Endothelial cell of umbilical vein (primary cell): ENCODE measurements at regions not wholly inside any gene's neighbourhood (a gene's known extent, or its start where the extent isn't known, plus 50 kb on each side); places are given as distances from the start of the nearest gene placed in this dataset.

Source experiments
- BruUV-seq: library from RNA; stranded (reverse); fragments of 400-500 nt; replicated peaks from 2 replicates; lab custom pipeline; 2021; lab: Mats Ljungman, UMichigan
- CTCF ChIA-PET: fragments of 300-600, 350-600 bp; sonication (Branson Sonifier 250); formaldehyde crosslinking; loops from one replicate; lab custom pipeline; 2021; ENCODE audit warnings: antibody characterized with exemption, inconsistent platforms; lab: Charles Lee
- POLR2A ChIA-PET: fragments of 300-600, 350-600 bp; sonication (Branson Sonifier 250); formaldehyde crosslinking; loops from one replicate; lab custom pipeline; 2021; ENCODE audit warnings: antibody characterized with exemption, inconsistent platforms; lab: Charles Lee
- DNase-seq: peaks from one replicate; pipeline ENCODE4 v3.0.0-alpha.2; 2011; ENCODE audit warnings: low read depth, low spot score
- FAIRE-seq: peaks from 2 replicates; lab custom pipeline; 2011; peaks lifted over from hg19 to GRCh38; lab: Jason Lieb, UNC
- H2AFZ ChIP-seq: 2 replicates; pipeline ENCODE4 v1.6.0; 2012; ENCODE audit warnings: low read depth, low read length, control low read depth, inconsistent platforms
- H3K27ac ChIP-seq: 2 replicates; pipeline ENCODE4 v1.5.1; 2011; ENCODE audit warnings: low read depth, mild to moderate bottlenecking, control low read depth, low read length, moderate library complexity; ENCODE audit not compliant: insufficient read depth
- H3K27me3 ChIP-seq, 2 experiments: 2 replicates each; pipeline versions ENCODE4 v1.6.0 to v1.6.1; 2011; ENCODE audit warnings: low read length in 2 of 2, mixed read lengths in 1 of 2; ENCODE audit not compliant: control insufficient read depth in 2 of 2, insufficient read depth in 2 of 2
- H3K36me3 ChIP-seq, 2 experiments: 2 replicates in 1 of 2; 3 replicates in 1 of 2; pipeline ENCODE4 v1.5.1; 2011; ENCODE audit warnings: low read length in 2 of 2, mild to moderate bottlenecking in 1 of 2, moderate library complexity in 1 of 2; ENCODE audit not compliant: control insufficient read depth in 2 of 2, insufficient read depth in 2 of 2; ENCODE audit errors: extremely low read depth in 1 of 2
- H3K4me1 ChIP-seq: 3 replicates; pipeline ENCODE4 v1.5.1; 2011; ENCODE audit warnings: mild to moderate bottlenecking, low read length; ENCODE audit not compliant: control insufficient read depth, insufficient read depth; ENCODE audit errors: extremely low read depth
- H3K4me2 ChIP-seq: 2 replicates; pipeline ENCODE4 v1.6.1; 2011; ENCODE audit warnings: low read length, control low read depth, mixed read lengths; ENCODE audit not compliant: insufficient read depth
- H3K4me3 ChIP-seq, 3 experiments: fragments of 200-600 bp in 1 of 3; sonication (generic), shearing (Covaris generic) in 1 of 3; replicated peaks in 1 of 3; 2 replicates each; pipeline ENCODE4 v1.5.1; 2011 to 2016; ENCODE audit warnings: control low read depth in 3 of 3, low read length in 3 of 3, mild to moderate bottlenecking in 2 of 3, inconsistent platforms in 1 of 3, low read depth in 1 of 3, moderate library complexity in 1 of 3; ENCODE audit not compliant: insufficient read depth in 1 of 3
- H3K79me2 ChIP-seq: 2 replicates; pipeline ENCODE4 v1.6.0; 2012; ENCODE audit warnings: low read length, inconsistent platforms; ENCODE audit not compliant: control insufficient read depth, insufficient read depth
- H3K9ac ChIP-seq: replicated peaks from 2 replicates; pipeline ENCODE3; 2011; ENCODE audit warnings: low read length, control low read depth; ENCODE audit not compliant: insufficient read depth; ENCODE audit errors: extremely low read depth
- H3K9me1 ChIP-seq: replicated peaks from 3 replicates; pipeline ENCODE4 v1.6.0; 2011; ENCODE audit warnings: mild to moderate bottlenecking, low read length; ENCODE audit not compliant: control insufficient read depth, insufficient read depth; ENCODE audit errors: extremely low read depth
- H3K9me3 ChIP-seq: replicated peaks from 2 replicates; pipeline ENCODE4 v1.5.1; 2012; ENCODE audit warnings: low read length, inconsistent platforms; ENCODE audit not compliant: control insufficient read depth, insufficient read depth
- H4K20me1 ChIP-seq: replicated peaks from 2 replicates; pipeline ENCODE3; 2011; ENCODE audit warnings: mild to moderate bottlenecking, low read length; ENCODE audit not compliant: control insufficient read depth, insufficient read depth; ENCODE audit errors: extremely low read depth
- CTCF ChIP-seq, 2 donors: IDR thresholded peaks; 1 replicate in 1 of 2; 2 replicates in 1 of 2; pipeline ENCODE4 v1.5.1; 2011; ENCODE audit warnings: low read length in 2 of 2, mild to moderate bottlenecking in 2 of 2, moderate library complexity in 2 of 2, control low read depth in 1 of 2, inconsistent platforms in 1 of 2, low read depth in 1 of 2; ENCODE audit not compliant: insufficient read depth in 1 of 2; ENCODE audit errors: extremely low read depth in 1 of 2
- EZH2 ChIP-seq: IDR thresholded peaks from 2 replicates; pipeline ENCODE4 v1.6.1; 2012; ENCODE audit warnings: borderline replicate concordance, low read depth, mild to moderate bottlenecking, moderate library complexity, low read length, inconsistent platforms; ENCODE audit not compliant: severe bottlenecking
- FOS ChIP-seq: IDR thresholded peaks from 2 replicates; pipeline ENCODE4 v1.6.1; 2011; ENCODE audit warnings: mild to moderate bottlenecking, low read length, moderate library complexity, borderline replicate concordance; ENCODE audit not compliant: insufficient read depth
- GATA2 ChIP-seq: IDR thresholded peaks from 2 replicates; pipeline ENCODE4 v1.7.0; 2011; ENCODE audit warnings: low read depth, mild to moderate bottlenecking, moderate library complexity, mixed read lengths, low read length; ENCODE audit not compliant: insufficient read length, insufficient read depth
- JUN ChIP-seq: IDR thresholded peaks from 2 replicates; pipeline ENCODE4 v1.6.1; 2011; ENCODE audit warnings: borderline replicate concordance, low read depth; ENCODE audit not compliant: insufficient read length, insufficient read depth
- MYC ChIP-seq: IDR thresholded peaks from one replicate; pipeline ENCODE4 v1.6.1; 2011; ENCODE audit warnings: mild to moderate bottlenecking, low read depth, low read length
- POLR2A ChIP-seq: IDR thresholded peaks from 2 replicates; pipeline ENCODE4 v1.6.1; 2012; ENCODE audit warnings: low read depth, mild to moderate bottlenecking, control low read depth, low read length
- POLR2AphosphoS5 ChIP-seq: IDR thresholded peaks from 2 replicates; pipeline ENCODE4 v1.6.1; 2012; ENCODE audit warnings: low read depth, mild to moderate bottlenecking, control low read depth, low read length, moderate library complexity; ENCODE audit not compliant: insufficient read depth
- dilution Hi-C: fragments of 300-500 bp; cut with MboI; formaldehyde crosslinking; loops from one replicate; pipeline ENCODE4 v1.15.0; 2019; ENCODE audit warnings: low sequenced_read_pairs; ENCODE audit not compliant: extremely low pct_ligation_motif_present
- intact Hi-C: fragments of 100-400 bp; cut with micrococcal nuclease; formaldehyde crosslinking; loops from one replicate; pipeline ENCODE4 v1.10.0; 2022

- no peaks in the 10 kb centered on the region for H3K36me3 ChIP-seq
- no TSS peak for BruUV-seq
- no peaks in the 10 kb centered on the region for H3K27me3 ChIP-seq
- TF ChIP-seq POLR2A (no peak), FOS (no peak), EZH2 (no peak), GATA2 (no peak), JUN (no peak), CTCF (IDR thresholded peaks at IDR 0.05; ENCODE audit: extremely low read depth in 1 of 2, insufficient read depth in 1 of 2, low read depth in 1 of 2, low read length in 2 of 2) (no peak), MYC (no peak), POLR2AphosphoS5 (no peak)
- intact Hi-C loops (no loop called here), dilution Hi-C loops (no loop called here)
- H3K27ac ChIP-seq, result no peak overlapping the region
- H3K9ac ChIP-seq, result no peak overlapping the region
- ChIA-PET CTCF (no interaction called here), POLR2A (no interaction called here)
- H3K4me2 ChIP-seq, result no peak overlapping the region
- DNase-seq (no peak), FAIRE-seq (no peak)
- H3K4me3 ChIP-seq, result no peak overlapping the region
- no peaks in the 10 kb centered on the region for H3K79me2 ChIP-seq
- no peaks in the 10 kb centered on the region for H3K9me3 ChIP-seq
- H4K20me1 ChIP-seq, result no peaks in the 10 kb centered on the region
- H2AFZ ChIP-seq, result no peak overlapping the region
- no peaks in the 10 kb centered on the region for H3K9me1 ChIP-seq
- no peaks in the 10 kb centered on the region for H3K4me1 ChIP-seq
Measured at GRCh38 chr4:35982318-35982717, 262.0 kb downstream of the ARAP2 start.
